HEK293 (cell line): ENCODE measurements at regions not wholly inside any gene's neighbourhood (a gene's known extent, or its start where the extent isn't known, plus 50 kb on each side); places are given as distances from the start of the nearest gene placed in this dataset.

ENCODE experiments used
- CTCF ChIA-PET: fragments of 350-600 bp; formaldehyde crosslinking; extraction: SDS; loops from one replicate; lab custom pipeline; 2021; ENCODE audit warnings: antibody characterized with exemption; lab: Yijun Ruan, JAX
- POLR2A ChIA-PET: fragments of 300-600 bp; formaldehyde crosslinking; extraction: SDS; loops from one replicate; lab custom pipeline; 2020; ENCODE audit warnings: antibody characterized with exemption, inconsistent platforms; lab: Yijun Ruan, JAX
- H3K27ac ChIP-seq: fragments of 200-500 bp; sonication (Bioruptor generic); 2 replicates; pipeline ENCODE4 v1.5.1; 2014; ENCODE audit warnings: low read depth, low read length, control low read depth, inconsistent platforms; ENCODE audit errors: extremely low read depth
- H3K36me3 ChIP-seq, 2 experiments: fragments of 200-500 bp in 1 of 2; sonication (Bioruptor generic) in 1 of 2; 1 replicate in 1 of 2; 2 replicates in 1 of 2; pipeline ENCODE4 v1.5.1; 2014 to 2017; ENCODE audit warnings: inconsistent platforms in 2 of 2, low read length in 2 of 2; ENCODE audit not compliant: control insufficient read depth in 2 of 2, insufficient read depth in 1 of 2
- H3K4me1 ChIP-seq: fragments of 200-500 bp; sonication (Bioruptor generic); 2 replicates; pipeline ENCODE4 v1.5.1; 2014; ENCODE audit warnings: mild to moderate bottlenecking, low read length, inconsistent platforms; ENCODE audit not compliant: control insufficient read depth, insufficient read depth
- H3K4me3 ChIP-seq: 2 replicates; pipeline ENCODE4 v1.5.1; 2011; ENCODE audit warnings: low read depth, mild to moderate bottlenecking, control low read depth, low read length, moderate library complexity
- H3K9me3 ChIP-seq: fragments of 200-500 bp; sonication (Bioruptor generic); 2 replicates; pipeline ENCODE4 v1.5.1; 2014; ENCODE audit warnings: low read depth, low read length, inconsistent platforms; ENCODE audit not compliant: control insufficient read depth, insufficient read depth
- CTCF ChIP-seq: fragments of 450-650 bp; formaldehyde crosslinking; IDR thresholded peaks from 2 replicates; pipeline ENCODE4 v1.5.1; 2016; ENCODE audit warnings: missing biosample characterization, missing genetic modification characterization
- HIC1 ChIP-seq: fragments of 450-650 bp; formaldehyde crosslinking; IDR thresholded peaks from 2 replicates; pipeline ENCODE4 v1.5.1; 2016; ENCODE audit warnings: missing biosample characterization, missing genetic modification characterization
- IKZF3 ChIP-seq: fragments of 450-650 bp; IDR thresholded peaks from 2 replicates; pipeline ENCODE4 v1.5.0; 2018; ENCODE audit warnings: missing biosample characterization, mild to moderate bottlenecking, missing genetic modification characterization, moderate library complexity
- KLF10 ChIP-seq: fragments of 450-650 bp; IDR thresholded peaks from 2 replicates; pipeline ENCODE4 v1.5.1; 2018; ENCODE audit warnings: missing biosample characterization, mild to moderate bottlenecking, missing genetic modification characterization
- MYNN ChIP-seq: fragments of 450-650 bp; formaldehyde crosslinking; IDR thresholded peaks from 2 replicates; pipeline ENCODE4 v1.5.1; 2016; ENCODE audit warnings: missing biosample characterization, missing genetic modification characterization, borderline replicate concordance
- MZF1 ChIP-seq: fragments of 450-650 bp; formaldehyde crosslinking; IDR thresholded peaks from 2 replicates; pipeline ENCODE4 v1.5.1; 2017; ENCODE audit warnings: missing biosample characterization, missing genetic modification characterization, borderline replicate concordance
- PRDM10 ChIP-seq: fragments of 450-650 bp; formaldehyde crosslinking; IDR thresholded peaks from 2 replicates; pipeline ENCODE4 v1.5.1; 2016; ENCODE audit warnings: missing biosample characterization, missing genetic modification characterization
- ZBTB21 ChIP-seq: fragments of 450-650 bp; formaldehyde crosslinking; IDR thresholded peaks from 2 replicates; pipeline ENCODE4 v1.5.1; 2017; ENCODE audit warnings: missing biosample characterization, missing genetic modification characterization
- ZFP37 ChIP-seq: fragments of 450-650 bp; formaldehyde crosslinking; IDR thresholded peaks from 2 replicates; pipeline ENCODE4 v1.5.1; 2016; ENCODE audit warnings: missing biosample characterization, missing genetic modification characterization
- ZNF148 ChIP-seq: fragments of 450-650 bp; formaldehyde crosslinking; IDR thresholded peaks from 2 replicates; pipeline ENCODE4 v1.5.0; 2017; ENCODE audit warnings: missing biosample characterization, missing genetic modification characterization, borderline replicate concordance
- ZNF19 ChIP-seq: fragments of 450-650 bp; formaldehyde crosslinking; IDR thresholded peaks from 2 replicates; pipeline ENCODE4; 2016; ENCODE audit warnings: missing biosample characterization, missing genetic modification characterization, low read depth
- ZNF248 ChIP-seq: fragments of 450-650 bp; formaldehyde crosslinking; IDR thresholded peaks from 2 replicates; pipeline ENCODE4 v1.5.1; 2017; ENCODE audit warnings: missing biosample characterization, missing genetic modification characterization
- ZNF26 ChIP-seq: fragments of 450-650 bp; formaldehyde crosslinking; IDR thresholded peaks from 2 replicates; pipeline ENCODE4 v1.5.1; 2016; ENCODE audit warnings: missing biosample characterization, missing genetic modification characterization
- ZNF280C ChIP-seq: fragments of 450-650 bp; formaldehyde crosslinking; IDR thresholded peaks from 2 replicates; pipeline ENCODE4 v1.5.1; 2016; ENCODE audit warnings: missing biosample characterization, missing genetic modification characterization
- ZNF341 ChIP-seq: fragments of 450-650 bp; formaldehyde crosslinking; IDR thresholded peaks from 2 replicates; pipeline ENCODE4; 2016; ENCODE audit warnings: low read depth, missing biosample characterization, missing genetic modification characterization
- ZNF639 ChIP-seq: fragments of 450-650 bp; formaldehyde crosslinking; IDR thresholded peaks from 2 replicates; pipeline ENCODE4 v1.5.1; 2016; ENCODE audit warnings: missing biosample characterization, missing genetic modification characterization
- ZNF768 ChIP-seq: fragments of 450-650 bp; formaldehyde crosslinking; IDR thresholded peaks from 2 replicates; pipeline ENCODE4 v1.5.1; 2018; ENCODE audit warnings: missing biosample characterization, mild to moderate bottlenecking, missing genetic modification characterization
- ZNF777 ChIP-seq: fragments of 450-650 bp; formaldehyde crosslinking; IDR thresholded peaks from 2 replicates; pipeline ENCODE4 v1.5.1; 2017; ENCODE audit warnings: missing biosample characterization, missing genetic modification characterization, borderline replicate concordance
- ZNF792 ChIP-seq: fragments of 450-650 bp; formaldehyde crosslinking; IDR thresholded peaks from 2 replicates; pipeline ENCODE4 v1.5.1; 2016; ENCODE audit warnings: missing biosample characterization, missing genetic modification characterization

GRCh38 chr1:194043984-194044755 is 857.8 kb upstream of the B3GALT2 start (continued):
- TF ChIP-seq HIC1 (tag by site-specific recombination), result no peak
- TF ChIP-seq MYNN (tag by site-specific recombination), result no peak
- TF ChIP-seq ZNF777 (tag by site-specific recombination), result no peak
- TF ChIP-seq ZNF248 (tag by site-specific recombination), result no peak

GRCh38 chr1:194042736-194043135 is 856.3 kb upstream of the B3GALT2 start:
- Histone ChIP-seq H3K4me1 (no peaks in the 10 kb centered on the region), H3K27ac (no peak overlapping the region), H3K9me3 (no peaks in the 10 kb centered on the region), H3K36me3 (no peaks in the 10 kb centered on the region), H3K4me3 (no peak overlapping the region)
- no peak for TF ChIP-seq ZNF768 (tag by site-specific recombination)
- TF ChIP-seq MZF1, result no peak
- no peak for TF ChIP-seq IKZF3 (tag by site-specific recombination)
- TF ChIP-seq ZNF19 (tag by site-specific recombination), result no peak
- TF ChIP-seq PRDM10 (tag by site-specific recombination), result no peak
- TF ChIP-seq ZNF341 (tag by site-specific recombination), result no peak
- TF ChIP-seq ZNF280C, result no peak
- TF ChIP-seq ZNF148 (tag by site-specific recombination), result no peak
- TF ChIP-seq MYNN (tag by site-specific recombination), result no peak
- TF ChIP-seq KLF10 (tag by site-specific recombination), result no peak
- no peak for TF ChIP-seq CTCF (tag by site-specific recombination)
- TF ChIP-seq ZFP37, result no peak
- TF ChIP-seq ZBTB21 (tag by site-specific recombination), result no peak
- no peak for TF ChIP-seq ZNF639 (tag by site-specific recombination)
- no peak for TF ChIP-seq ZNF792 (tag by site-specific recombination)
- TF ChIP-seq ZNF26 (tag by site-specific recombination), result no peak
- POLR2A ChIA-PET, result no interaction called here
- CTCF ChIA-PET, result no interaction called here
